OCI-LY7 (cell line): ENCODE measurements at regions not wholly inside any gene's neighbourhood (a gene's known extent, or its start where the extent isn't known, plus 50 kb on each side); places are given as distances from the start of the nearest gene placed in this dataset.

ENCODE experiments used
- BruUV-seq: library from RNA; stranded (reverse); fragments of 400-500 nt; replicated peaks from 2 replicates; lab custom pipeline; 2021; lab: Mats Ljungman, UMichigan
- CTCF ChIA-PET: fragments of 300-600 bp; sonication (Branson Sonifier 250); formaldehyde crosslinking; loops from one replicate; lab custom pipeline; 2022; ENCODE audit warnings: antibody characterized with exemption; ENCODE audit not compliant: unreplicated experiment; lab: Charles Lee
- POLR2A ChIA-PET: fragments of 300-600 bp; sonication (Branson Sonifier 250); formaldehyde crosslinking; loops from one replicate; lab custom pipeline; 2022; ENCODE audit warnings: antibody characterized with exemption; lab: Charles Lee
- DNase-seq: peaks from one replicate; pipeline ENCODE4 v3.0.0-alpha.2; 2015; ENCODE audit warnings: low spot score
- H2AFZ ChIP-seq: fragments of 200-600 bp; sonication (generic), shearing (Covaris generic); 2 replicates; pipeline ENCODE4 v1.6.1; 2014; ENCODE audit warnings: mild to moderate bottlenecking, antibody characterized with exemption, low read length, moderate library complexity
- H3K27ac ChIP-seq: fragments of 200-600 bp; sonication (generic); 2 replicates; pipeline ENCODE4 v1.5.1; 2014; ENCODE audit warnings: mixed run types, low read depth, mild to moderate bottlenecking, moderate library complexity, low read length, inconsistent platforms; ENCODE audit not compliant: poor library complexity, severe bottlenecking
- H3K36me3 ChIP-seq: fragments of 200-600 bp; sonication (generic); 2 replicates; pipeline ENCODE4 v1.6.1; 2014; ENCODE audit warnings: mild to moderate bottlenecking, antibody characterized with exemption, low read length, moderate library complexity, mixed read lengths; ENCODE audit not compliant: insufficient read depth
- H3K4me1 ChIP-seq: fragments of 200-600 bp; sonication (generic); 2 replicates; pipeline ENCODE4 v1.5.1; 2014; ENCODE audit warnings: mild to moderate bottlenecking, low read length; ENCODE audit not compliant: insufficient read depth, poor library complexity, severe bottlenecking
- H3K4me2 ChIP-seq: fragments of 200-600 bp; sonication (generic); 2 replicates; pipeline ENCODE4 v1.6.1; 2014; ENCODE audit warnings: mild to moderate bottlenecking, low read length
- H3K4me3 ChIP-seq: fragments of 200-600 bp; sonication (generic); 2 replicates; pipeline ENCODE4 v1.5.1; 2014; ENCODE audit warnings: mild to moderate bottlenecking, low read depth, low read length; ENCODE audit not compliant: poor library complexity, severe bottlenecking
- H3K79me2 ChIP-seq: fragments of 200-600 bp; sonication (generic); 2 replicates; pipeline ENCODE4 v1.6.1; 2016; ENCODE audit warnings: low read depth, mild to moderate bottlenecking, low read length, moderate library complexity, mixed read lengths; ENCODE audit not compliant: insufficient read depth
- H3K9me2 ChIP-seq: fragments of 200-600 bp; sonication (generic); 2 replicates; pipeline ENCODE4 v1.6.1; 2016; ENCODE audit warnings: mild to moderate bottlenecking, low read length, mixed read lengths; ENCODE audit not compliant: insufficient read depth
- H3K9me3 ChIP-seq: fragments of 200-600 bp; sonication (generic); 2 replicates; pipeline ENCODE4 v1.6.1; 2014; ENCODE audit warnings: mild to moderate bottlenecking, mixed run types, low read length, mixed read lengths
- H4K20me1 ChIP-seq: fragments of 200-600 bp; sonication (generic); 2 replicates; pipeline ENCODE4 v1.6.1; 2014; ENCODE audit warnings: mild to moderate bottlenecking, antibody characterized with exemption, low read length, moderate library complexity, mixed read lengths; ENCODE audit not compliant: insufficient read depth
- EZH2phosphoT487 ChIP-seq: fragments of 200-600 bp; sonication (generic); IDR thresholded peaks from 2 replicates; pipeline ENCODE4 v1.6.1; 2018; ENCODE audit warnings: low read depth, borderline replicate concordance, mild to moderate bottlenecking, mixed run types, antibody characterized with exemption, low read length, moderate library complexity, mixed read lengths
- intact Hi-C: fragments of 100-400 bp; cut with micrococcal nuclease; formaldehyde crosslinking; loops from one replicate; pipeline ENCODE4 v1.10.0; 2022; ENCODE audit not compliant: unreplicated experiment
- TF ChIP-seq, protein P1 (sequence below): fragments of 200-600 bp; sonication (generic); conservative IDR thresholded peaks from 2 replicates; pipeline ENCODE4 v1.5.1; 2014; ENCODE audit warnings: mild to moderate bottlenecking, antibody characterized with exemption, low read length, moderate library complexity, mixed read lengths

DNA sequence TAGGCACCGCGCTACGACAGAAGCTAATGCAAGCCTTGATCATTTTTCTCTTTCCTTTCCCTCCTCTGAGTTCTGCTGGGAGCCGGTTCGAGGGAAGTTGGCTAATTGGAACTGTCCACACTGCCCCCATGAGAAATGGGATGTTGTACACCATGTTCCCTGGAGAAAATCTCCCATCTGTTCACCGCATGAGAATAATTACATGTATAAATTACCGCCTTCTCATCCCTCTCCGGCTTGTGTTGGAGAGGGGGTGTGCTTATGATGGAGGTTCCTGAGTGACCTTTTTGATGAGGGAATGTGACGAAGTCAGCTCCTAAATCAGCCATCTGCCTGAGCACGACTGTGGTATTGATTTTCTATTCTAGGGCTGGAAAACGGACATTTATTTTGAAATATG is 320.2 kb upstream of the SULF2 start:
- Histone ChIP-seq H2AFZ (no peak overlapping the region), H3K9me2 (no peaks in the 10 kb centered on the region), H3K36me3 (no peaks in the 10 kb centered on the region), H3K27ac (no peak overlapping the region), H3K79me2 (no peaks in the 10 kb centered on the region), H3K4me3 (no peak overlapping the region), H3K9me3 (no peaks in the 10 kb centered on the region), H4K20me1 (no peaks in the 10 kb centered on the region), H3K4me1 (no peaks in the 10 kb centered on the region), H3K4me2 (no peak overlapping the region)
- ChIA-PET POLR2A (no interaction called here), CTCF (no interaction called here)
- no TSS peak for BruUV-seq
- intact Hi-C loops, result no loop called here
- DNase-seq, result no peak
- TF ChIP-seq, protein P1, sequence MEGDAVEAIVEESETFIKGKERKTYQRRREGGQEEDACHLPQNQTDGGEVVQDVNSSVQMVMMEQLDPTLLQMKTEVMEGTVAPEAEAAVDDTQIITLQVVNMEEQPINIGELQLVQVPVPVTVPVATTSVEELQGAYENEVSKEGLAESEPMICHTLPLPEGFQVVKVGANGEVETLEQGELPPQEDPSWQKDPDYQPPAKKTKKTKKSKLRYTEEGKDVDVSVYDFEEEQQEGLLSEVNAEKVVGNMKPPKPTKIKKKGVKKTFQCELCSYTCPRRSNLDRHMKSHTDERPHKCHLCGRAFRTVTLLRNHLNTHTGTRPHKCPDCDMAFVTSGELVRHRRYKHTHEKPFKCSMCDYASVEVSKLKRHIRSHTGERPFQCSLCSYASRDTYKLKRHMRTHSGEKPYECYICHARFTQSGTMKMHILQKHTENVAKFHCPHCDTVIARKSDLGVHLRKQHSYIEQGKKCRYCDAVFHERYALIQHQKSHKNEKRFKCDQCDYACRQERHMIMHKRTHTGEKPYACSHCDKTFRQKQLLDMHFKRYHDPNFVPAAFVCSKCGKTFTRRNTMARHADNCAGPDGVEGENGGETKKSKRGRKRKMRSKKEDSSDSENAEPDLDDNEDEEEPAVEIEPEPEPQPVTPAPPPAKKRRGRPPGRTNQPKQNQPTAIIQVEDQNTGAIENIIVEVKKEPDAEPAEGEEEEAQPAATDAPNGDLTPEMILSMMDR, result no peak
- no peak for TF ChIP-seq EZH2phosphoT487

DNA sequence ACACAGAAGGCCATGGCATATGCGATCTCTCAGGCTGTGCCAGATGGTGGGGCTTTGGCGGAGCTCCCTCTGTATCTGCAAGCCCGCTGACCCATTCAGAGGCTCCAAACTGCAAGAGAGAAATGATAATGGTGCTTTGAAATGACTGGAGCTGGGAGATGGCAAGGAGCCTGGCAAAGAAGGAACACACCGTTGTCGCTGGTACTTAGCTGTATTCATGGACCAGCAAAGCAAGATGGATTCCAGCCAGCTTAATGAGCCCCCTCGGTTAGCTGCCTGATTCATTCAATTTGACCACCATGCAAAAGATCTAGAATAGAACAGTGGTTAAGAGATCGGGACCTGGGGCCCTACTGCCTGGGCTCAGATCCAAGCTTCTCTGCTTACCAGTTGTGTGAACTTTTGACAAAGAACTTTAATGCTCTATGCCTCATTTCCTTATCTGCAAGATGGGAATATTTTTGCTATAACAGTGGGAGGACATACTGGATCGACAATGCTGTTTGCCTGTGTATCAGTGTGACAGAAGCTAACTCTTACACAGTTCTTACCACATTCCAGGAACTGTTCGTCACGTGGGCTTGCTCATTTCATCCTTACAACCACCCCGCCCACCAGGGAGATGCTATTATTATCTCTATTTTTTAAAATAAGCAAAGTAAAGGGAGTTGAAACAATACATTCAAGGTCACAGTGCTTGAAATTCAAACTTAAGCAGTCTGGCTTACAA is 317.8 kb upstream of the SULF2 start:
- TF ChIP-seq EZH2phosphoT487, result no peak
- TF ChIP-seq, protein P1, result no peak
- H3K79me2 ChIP-seq, result no peaks in the 10 kb centered on the region

DNA sequence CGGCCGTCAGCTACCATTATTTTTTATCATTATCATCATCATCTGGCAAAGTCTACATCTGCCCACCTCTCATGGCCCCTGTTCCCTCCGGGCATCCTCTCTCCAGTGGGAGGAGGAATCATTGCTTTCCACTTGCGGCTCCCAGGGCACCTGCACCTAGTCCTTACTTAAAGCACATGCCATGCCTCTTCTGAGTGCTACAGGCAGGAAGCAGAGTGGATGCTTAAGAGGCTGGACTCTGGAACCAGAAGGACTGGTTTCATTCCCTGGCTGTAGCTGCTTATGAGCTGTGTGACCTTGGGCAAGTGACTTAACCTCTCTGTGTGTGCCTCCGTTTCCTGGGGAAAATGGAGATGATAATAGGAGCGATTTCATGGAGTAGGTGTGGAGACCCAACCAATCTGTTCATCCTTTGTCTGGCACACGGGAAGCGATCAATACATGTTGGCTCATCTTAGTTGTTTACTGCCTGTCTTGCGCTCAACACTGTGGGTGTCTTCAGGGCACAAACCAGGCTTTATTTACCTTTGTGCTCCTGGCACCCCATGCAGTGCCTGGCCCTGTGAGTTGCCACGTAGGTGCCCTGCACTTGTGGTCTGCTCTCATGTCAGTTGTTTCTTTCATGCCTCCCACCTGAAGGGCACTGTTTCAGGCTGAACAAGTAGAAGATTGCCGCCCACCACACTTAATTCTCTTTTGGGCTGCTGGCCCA is 317.0 kb upstream of the SULF2 start:
- H4K20me1 ChIP-seq, result no peaks in the 10 kb centered on the region
- CTCF ChIA-PET, result no interaction called here

More for the DNA sequence above, 317.8 kb upstream of the SULF2 start:
- intact Hi-C loops, result no loop called here
- ChIA-PET POLR2A (interaction anchor here (0.6 kb wide), 1 partner anchor 416 kb away, joined by 3 read pairs; no protein-coding TSS in a partner anchor), CTCF (no interaction called here)
- Histone ChIP-seq H3K4me1 (no peaks in the 10 kb centered on the region), H3K4me3 (no peak overlapping the region), H3K27ac (no peak overlapping the region), H4K20me1 (no peaks in the 10 kb centered on the region), H2AFZ (no peak overlapping the region), H3K4me2 (no peak overlapping the region), H3K36me3 (no peaks in the 10 kb centered on the region), H3K9me2 (no peaks in the 10 kb centered on the region), H3K9me3 (no peaks in the 10 kb centered on the region)
- DNase-seq, result no peak
- BruUV-seq, result no TSS peak

More for the DNA sequence above, 317.0 kb upstream of the SULF2 start:
- H3K4me1 ChIP-seq, result no peaks in the 10 kb centered on the region
- no peak overlapping the region for H3K4me3 ChIP-seq
- H3K9me2 ChIP-seq, result no peaks in the 10 kb centered on the region
- DNase-seq, result no peak
- no peak overlapping the region for H3K27ac ChIP-seq
- no peak overlapping the region for H2AFZ ChIP-seq
- no peaks in the 10 kb centered on the region for H3K79me2 ChIP-seq
- BruUV-seq, result no TSS peak
- intact Hi-C loops, result no loop called here
- no peaks in the 10 kb centered on the region for H3K36me3 ChIP-seq
- H3K9me3 ChIP-seq, result no peaks in the 10 kb centered on the region
- POLR2A ChIA-PET, result no interaction called here
- no peak for TF ChIP-seq EZH2phosphoT487
- TF ChIP-seq, protein P1, result no peak
- H3K4me2 ChIP-seq, result no peak overlapping the region
